HEK293 (cell line): ENCODE measurements at regions not wholly inside any gene's neighbourhood (a gene's known extent, or its start where the extent isn't known, plus 50 kb on each side); places are given as distances from the start of the nearest gene placed in this dataset.

Experiments
- ZNF777 ChIP-seq: fragments of 450-650 bp; formaldehyde crosslinking; IDR thresholded peaks from 2 replicates; pipeline ENCODE4 v1.5.1; 2017; ENCODE audit warnings: missing biosample characterization, missing genetic modification characterization, borderline replicate concordance
- ZSCAN30 ChIP-seq: fragments of 450-650 bp; IDR thresholded peaks from 2 replicates; pipeline ENCODE4 v1.5.1; 2018; ENCODE audit warnings: missing biosample characterization, mild to moderate bottlenecking, missing genetic modification characterization, moderate library complexity

DNA sequence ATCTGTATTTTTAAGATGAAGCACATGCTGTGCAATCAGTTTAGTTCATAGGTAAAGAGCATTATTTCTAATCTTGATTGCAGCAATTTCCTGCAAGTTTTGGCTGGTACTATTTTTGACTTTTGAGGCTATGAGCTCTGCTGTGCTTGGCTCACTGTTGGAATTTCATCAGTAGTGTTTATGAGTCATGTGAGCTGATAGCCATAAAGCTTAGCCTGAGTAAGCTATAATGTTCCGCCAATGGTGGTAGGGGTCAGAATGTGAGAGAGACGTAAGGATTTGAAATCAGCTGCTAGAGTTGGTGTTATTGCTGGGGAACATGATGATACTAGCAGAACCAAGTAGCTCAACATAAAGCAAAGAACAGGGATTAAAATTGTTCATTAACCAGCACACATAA, 590.9 kb upstream of the GNPDA2 start:
- TF ChIP-seq ZNF777 (no peak), ZSCAN30 (tag by site-specific recombination) (no peak)
